WTC11 (cell line): ENCODE measurements at regions not wholly inside any gene's neighbourhood (a gene's known extent, or its start where the extent isn't known, plus 50 kb on each side); places are given as distances from the start of the nearest gene placed in this dataset.
"Not testable (repeated sequence)": the region's sequence is repeated elsewhere in the genome, so short reads cannot be mapped to it uniquely, and the experiment has no call there.

ENCODE experiments used
- ATAC-seq: fragments of 200-7000 bp; cut with Tn5 transposase; 2 replicates; pipeline ENCODE4 v1.10.0; 2021; ENCODE audit warnings: mild to moderate bottlenecking, moderate library complexity
- CTCF ChIA-PET: fragments of 300-600 bp; sonication (Branson Sonifier 250); formaldehyde crosslinking; loops from one replicate; lab custom pipeline; 2021; ENCODE audit warnings: antibody characterized with exemption; lab: Charles Lee
- POLR2A ChIA-PET: fragments of 350-600 bp; sonication (Branson Sonifier 250); formaldehyde crosslinking; loops from one replicate; lab custom pipeline; 2021; ENCODE audit warnings: antibody characterized with exemption; lab: Charles Lee
- DNase-seq: peaks from one replicate; pipeline ENCODE4 v3.0.0; 2021; ENCODE audit warnings: low spot score
- H3K27ac Mint-ChIP-seq: 2 replicates; pipeline ENCODE4 v1.8.0; 2021; ENCODE audit warnings: mixed read lengths
- H3K27me3 Mint-ChIP-seq: 2 replicates; pipeline ENCODE4 v1.8.0; 2021; ENCODE audit warnings: low read depth, mild to moderate bottlenecking, moderate library complexity, mixed read lengths
- H3K36me3 Mint-ChIP-seq: 2 replicates; pipeline ENCODE4 v1.8.0; 2021; ENCODE audit warnings: mixed read lengths
- H3K4me1 Mint-ChIP-seq: 2 replicates; pipeline ENCODE4 v1.8.0; 2022; ENCODE audit warnings: mixed read lengths
- H3K4me3 Mint-ChIP-seq: 2 replicates; pipeline ENCODE4 v1.8.0; 2021; ENCODE audit warnings: mild to moderate bottlenecking, moderate library complexity, mixed read lengths
- H3K9me3 Mint-ChIP-seq: 2 replicates; pipeline ENCODE4 v1.8.0; 2021; ENCODE audit warnings: mixed read lengths
- CREM ChIP-seq: sonication (generic); formaldehyde crosslinking; IDR thresholded peaks from 2 replicates; pipeline ENCODE4 v1.8.1; 2022; ENCODE audit warnings: mild to moderate bottlenecking, missing genetic modification reagents, moderate library complexity
- FOXP1 ChIP-seq: sonication (generic); formaldehyde crosslinking; IDR thresholded peaks from 2 replicates; pipeline ENCODE4 v1.8.0; 2022; ENCODE audit warnings: missing genetic modification reagents, mild to moderate bottlenecking, moderate library complexity, borderline replicate concordance
- GRHL2 ChIP-seq: fragments of 250-450 bp; sonication (Bioruptor Pico); IDR thresholded peaks from 2 replicates; pipeline ENCODE4 v1.8.0; 2022; ENCODE audit warnings: mild to moderate bottlenecking, moderate library complexity; ENCODE audit not compliant: insufficient replicate concordance, severe bottlenecking
- HMGA2 ChIP-seq: fragments of 250-450 bp; sonication (Bioruptor Pico); IDR thresholded peaks from 2 replicates; pipeline ENCODE4 v1.4.0; 2021; ENCODE audit warnings: mild to moderate bottlenecking, moderate library complexity
- JAZF1 ChIP-seq: fragments of 250-450 bp; sonication (Bioruptor Pico); IDR thresholded peaks from 2 replicates; pipeline ENCODE4 v1.9.0; 2021; ENCODE audit warnings: moderate library complexity, mild to moderate bottlenecking, inconsistent platforms
- PRDM15 ChIP-seq: sonication (generic); formaldehyde crosslinking; IDR thresholded peaks from 2 replicates; pipeline ENCODE4 v1.8.0; 2022; ENCODE audit warnings: missing genetic modification reagents
- SP1 ChIP-seq: sonication (generic); formaldehyde crosslinking; conservative IDR thresholded peaks from 2 replicates; pipeline ENCODE4 v1.8.1; 2022; ENCODE audit warnings: missing genetic modification reagents
- ZNF138 ChIP-seq: sonication (generic); formaldehyde crosslinking; conservative IDR thresholded peaks from 2 replicates; pipeline ENCODE4 v1.8.1; 2022; ENCODE audit warnings: mild to moderate bottlenecking, moderate library complexity, missing genetic modification reagents
- ZNF317 ChIP-seq: sonication (generic); formaldehyde crosslinking; IDR thresholded peaks from 2 replicates; pipeline ENCODE4 v1.8.1; 2023; ENCODE audit warnings: low read depth, mild to moderate bottlenecking, moderate library complexity, missing genetic modification reagents, borderline replicate concordance
- ZNF425 ChIP-seq: fragments of 250-450 bp; sonication (Bioruptor Pico); conservative IDR thresholded peaks from 2 replicates; pipeline ENCODE4 v1.9.0; 2021; ENCODE audit warnings: mild to moderate bottlenecking
- TF ChIP-seq, protein P1 (sequence below): sonication (generic); formaldehyde crosslinking; IDR thresholded peaks from 2 replicates; pipeline ENCODE4 v1.8.0; 2023; ENCODE audit warnings: missing genetic modification reagents, mild to moderate bottlenecking, borderline replicate concordance

- ChIA-PET POLR2A (no interaction called here), CTCF (interaction anchor here (0.5 to 1.6 kb wide), 2 partner anchors 9 to 851 kb away, joined by 3 to 16 read pairs; no protein-coding TSS in a partner anchor)
- Mint-ChIP-seq H3K9me3 (no peaks in the 10 kb centered on the region), H3K36me3 (no peaks in the 10 kb centered on the region), H3K27me3 (peaks cover 88% of the 10 kb centered on the region), H3K27ac (no peak overlapping the region), H3K4me1 (no peaks in the 10 kb centered on the region), H3K4me3 (no peak overlapping the region)
- DNase-seq (no peak), ATAC-seq (no peak)
- TF ChIP-seq JAZF1 (CRISPR knock-in tag) (no peak), PRDM15 (CRISPR knock-in tag) (no peak), ZNF138 (CRISPR knock-in tag) (no peak), ZNF425 (CRISPR knock-in tag) (no peak), CREM (CRISPR knock-in tag) (no peak), SP1 (CRISPR knock-in tag) (no peak), ZNF317 (CRISPR knock-in tag) (no peak), GRHL2 (CRISPR knock-in tag) (no peak), FOXP1 (no peak)
- TF ChIP-seq, protein P1, sequence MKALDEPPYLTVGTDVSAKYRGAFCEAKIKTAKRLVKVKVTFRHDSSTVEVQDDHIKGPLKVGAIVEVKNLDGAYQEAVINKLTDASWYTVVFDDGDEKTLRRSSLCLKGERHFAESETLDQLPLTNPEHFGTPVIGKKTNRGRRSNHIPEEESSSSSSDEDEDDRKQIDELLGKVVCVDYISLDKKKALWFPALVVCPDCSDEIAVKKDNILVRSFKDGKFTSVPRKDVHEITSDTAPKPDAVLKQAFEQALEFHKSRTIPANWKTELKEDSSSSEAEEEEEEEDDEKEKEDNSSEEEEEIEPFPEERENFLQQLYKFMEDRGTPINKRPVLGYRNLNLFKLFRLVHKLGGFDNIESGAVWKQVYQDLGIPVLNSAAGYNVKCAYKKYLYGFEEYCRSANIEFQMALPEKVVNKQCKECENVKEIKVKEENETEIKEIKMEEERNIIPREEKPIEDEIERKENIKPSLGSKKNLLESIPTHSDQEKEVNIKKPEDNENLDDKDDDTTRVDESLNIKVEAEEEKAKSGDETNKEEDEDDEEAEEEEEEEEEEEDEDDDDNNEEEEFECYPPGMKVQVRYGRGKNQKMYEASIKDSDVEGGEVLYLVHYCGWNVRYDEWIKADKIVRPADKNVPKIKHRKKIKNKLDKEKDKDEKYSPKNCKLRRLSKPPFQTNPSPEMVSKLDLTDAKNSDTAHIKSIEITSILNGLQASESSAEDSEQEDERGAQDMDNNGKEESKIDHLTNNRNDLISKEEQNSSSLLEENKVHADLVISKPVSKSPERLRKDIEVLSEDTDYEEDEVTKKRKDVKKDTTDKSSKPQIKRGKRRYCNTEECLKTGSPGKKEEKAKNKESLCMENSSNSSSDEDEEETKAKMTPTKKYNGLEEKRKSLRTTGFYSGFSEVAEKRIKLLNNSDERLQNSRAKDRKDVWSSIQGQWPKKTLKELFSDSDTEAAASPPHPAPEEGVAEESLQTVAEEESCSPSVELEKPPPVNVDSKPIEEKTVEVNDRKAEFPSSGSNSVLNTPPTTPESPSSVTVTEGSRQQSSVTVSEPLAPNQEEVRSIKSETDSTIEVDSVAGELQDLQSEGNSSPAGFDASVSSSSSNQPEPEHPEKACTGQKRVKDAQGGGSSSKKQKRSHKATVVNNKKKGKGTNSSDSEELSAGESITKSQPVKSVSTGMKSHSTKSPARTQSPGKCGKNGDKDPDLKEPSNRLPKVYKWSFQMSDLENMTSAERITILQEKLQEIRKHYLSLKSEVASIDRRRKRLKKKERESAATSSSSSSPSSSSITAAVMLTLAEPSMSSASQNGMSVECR (CRISPR knock-in tag): no peak
Observed at GRCh38 chr6:27742833-27743573, 169.2 kb downstream of the OR2B2 start.

DNA sequence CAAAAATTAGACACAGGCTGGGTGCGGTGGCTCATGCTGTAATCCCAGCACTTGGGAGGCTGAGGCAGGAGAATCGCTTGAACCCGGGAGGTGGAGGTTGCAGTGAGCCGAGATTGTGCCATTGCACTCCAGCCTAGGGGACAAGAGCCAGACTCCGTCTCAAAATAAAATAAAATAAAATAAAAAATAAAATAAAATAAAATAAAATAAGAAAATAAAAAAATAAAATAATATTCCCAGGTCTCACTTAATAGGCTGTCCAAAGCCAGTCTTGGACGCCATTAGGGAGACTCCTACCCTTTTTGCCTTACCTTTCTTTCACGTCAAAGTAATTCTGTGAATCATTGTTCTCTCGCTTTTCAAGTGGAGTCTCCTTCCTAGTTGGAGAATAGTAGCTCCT, 172.3 kb downstream of the OR2B2 start:
- POLR2A ChIA-PET, H3K36me3 Mint-ChIP-seq, DNase-seq, H3K4me1 Mint-ChIP-seq, ATAC-seq, H3K4me3 Mint-ChIP-seq, H3K27ac Mint-ChIP-seq, H3K9me3 Mint-ChIP-seq: not testable (repeated sequence)
- H3K27me3 Mint-ChIP-seq: peaks cover 85% of the 10 kb centered on the region
- peak; percentile 97 for TF ChIP-seq HMGA2 (CRISPR knock-in tag)
- CTCF ChIA-PET: interaction anchor here (0.6 to 2.1 kb wide), 3 partner anchors 13 to 612 kb away, joined by 3 to 9 read pairs (median 8); no protein-coding TSS in a partner anchor
